ENCODE measurements at regions not wholly inside any gene's neighbourhood (a gene's known extent, or its start where the extent isn't known, plus 50 kb on each side); places are given as distances from the start of the nearest gene placed in this dataset.

- peak; percentile 19 for DNase-seq
These were observed 132.3 kb downstream of the SNAPC1 start for GRCh38 chr14:61894452-61895077.

GRCh38 chr14:61897300-61897699 is 135.1 kb downstream of the SNAPC1 start:
- no peak for DNase-seq

DNA sequence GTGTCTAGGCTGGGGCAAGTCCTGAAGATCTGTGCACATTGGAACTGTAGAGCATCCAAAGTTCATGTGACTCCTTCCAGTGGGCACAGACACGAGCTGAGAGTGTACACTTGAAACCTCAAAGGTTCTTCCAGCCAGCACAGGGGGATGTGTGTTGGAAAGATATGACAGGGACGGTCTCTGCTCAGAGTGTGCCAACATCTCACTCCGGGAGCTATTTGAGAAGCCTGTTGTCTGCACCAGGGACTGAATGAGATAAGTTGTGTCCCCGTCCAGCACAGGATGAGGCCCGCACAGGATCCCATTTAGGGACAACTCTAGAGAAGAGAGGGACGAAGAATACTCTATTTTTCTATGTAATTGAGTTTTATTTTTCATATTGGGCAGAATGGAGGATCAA is 136.3 kb downstream of the SNAPC1 start:
- no peak for DNase-seq

- DNase-seq = no peak
These were observed 137.3 kb downstream of the SNAPC1 start for GRCh38 chr14:61899497-61899896.

- DNase-seq = no peak
These were observed 142.7 kb downstream of the SNAPC1 start for GRCh38 chr14:61904946-61905345.

DNA sequence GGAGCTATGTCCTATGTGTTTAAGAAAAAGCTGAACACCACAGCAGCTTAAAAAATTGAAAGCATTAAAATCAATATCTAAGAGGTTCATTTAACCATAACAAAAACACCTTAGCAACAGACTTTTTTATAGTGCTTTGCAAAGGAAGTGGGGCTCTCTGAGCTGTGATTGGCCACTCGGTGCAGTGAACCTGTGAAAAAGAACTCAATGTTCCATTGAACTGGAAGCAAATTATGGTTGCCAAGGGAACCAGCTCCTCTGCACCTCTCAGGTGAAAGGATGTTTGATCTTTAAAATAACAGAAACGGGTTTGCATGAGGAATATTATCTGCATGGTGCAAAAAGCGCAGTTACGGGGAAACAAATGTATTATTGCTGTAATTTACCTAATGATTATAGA is 149.4 kb downstream of the SNAPC1 start:
- DNase-seq = no peak

DNA sequence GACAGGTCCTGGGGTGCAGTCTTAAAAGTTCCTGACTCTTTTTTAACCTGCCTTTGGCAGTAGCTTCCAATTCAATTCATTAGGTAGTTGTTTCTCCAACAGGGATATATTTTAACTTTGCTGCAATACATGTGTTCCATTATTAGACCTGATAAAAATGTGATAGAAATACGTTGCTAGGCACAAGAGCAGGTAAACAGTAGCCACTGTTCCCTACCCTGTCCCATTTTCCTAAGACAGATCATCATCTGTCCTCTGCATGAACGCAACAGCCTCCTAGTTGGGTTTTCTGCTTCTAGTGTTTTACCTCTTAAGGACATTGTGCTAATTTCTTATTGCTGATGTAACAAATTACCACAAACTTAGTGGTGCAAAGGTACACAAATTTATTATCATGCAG is 156.8 kb downstream of the SNAPC1 start:
- no peak for DNase-seq

- no peak for DNase-seq
These were observed 161.1 kb downstream of the SNAPC1 start for GRCh38 chr14:61923348-61923747.

DNA sequence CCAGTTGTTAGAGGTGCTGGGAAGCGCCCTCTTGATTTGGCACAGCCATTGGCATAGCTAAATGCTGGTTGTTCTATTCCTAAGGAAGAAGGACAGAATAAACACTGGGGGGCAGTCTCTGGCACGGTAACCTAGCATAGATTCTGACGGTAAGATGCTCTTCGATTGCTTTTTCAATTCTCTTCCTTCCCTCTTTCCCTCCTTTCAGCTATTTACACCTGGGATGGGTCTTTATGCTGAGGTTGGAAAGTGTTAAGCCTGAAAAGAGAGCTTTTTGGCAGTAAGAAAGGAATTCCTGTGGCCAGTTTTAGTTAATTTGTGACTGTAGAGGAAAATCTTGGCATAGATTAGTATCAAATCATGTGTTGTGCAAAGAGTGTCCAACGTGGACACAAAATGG is 162.8 kb downstream of the SNAPC1 start:
- DNase-seq = no peak

DNA sequence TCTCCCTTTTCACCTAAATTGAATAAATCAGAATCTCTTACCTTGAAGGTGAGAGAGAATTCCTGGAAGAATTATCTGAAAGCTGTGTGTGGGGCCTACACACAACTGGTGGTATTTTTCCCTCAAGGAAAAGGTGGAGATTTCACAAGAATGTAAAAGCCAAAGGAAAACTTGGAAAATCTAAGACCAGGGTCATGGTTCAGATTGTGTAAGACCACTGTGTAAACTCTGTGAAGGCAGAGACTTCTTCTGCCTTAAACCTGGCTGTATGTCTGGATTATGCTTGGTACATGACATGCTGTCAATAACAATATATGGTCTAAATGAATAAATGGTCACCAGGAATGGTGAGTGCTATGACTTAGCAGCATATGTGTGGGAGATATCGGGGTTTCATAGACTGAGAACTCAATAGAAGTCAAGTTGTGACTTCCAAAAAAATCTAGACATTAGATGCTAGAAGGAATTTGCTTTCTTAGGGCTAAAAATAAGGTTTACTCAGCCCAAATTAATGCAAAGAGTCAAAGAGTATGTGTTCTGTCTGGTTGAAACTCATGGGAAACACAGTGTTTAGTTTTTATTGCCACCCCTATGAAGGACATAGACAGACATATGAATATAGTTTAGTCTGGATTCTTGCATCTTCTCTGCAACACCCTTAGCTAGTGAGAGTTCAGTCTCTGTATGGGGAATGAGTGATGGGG is 163.7 kb downstream of the SNAPC1 start:
- DNase-seq = no peak

GRCh38 chr14:61927060-61927459 is 164.8 kb downstream of the SNAPC1 start:
- no peak for DNase-seq

GRCh38 chr14:61927520-61927919 is 165.3 kb downstream of the SNAPC1 start:
- DNase-seq = no peak

- DNase-seq = no peak
These were observed 166.1 kb downstream of the SNAPC1 start for GRCh38 chr14:61928300-61928699.

GRCh38 chr14:61928701-61929100 is 166.5 kb downstream of the SNAPC1 start:
- no peak for DNase-seq

- no peak for DNase-seq
These were observed 167.4 kb downstream of the SNAPC1 start for GRCh38 chr14:61929651-61930050.

GRCh38 chr14:61930101-61930857 is 168.1 kb downstream of the SNAPC1 start:
- no peak for DNase-seq

- no peak for DNase-seq
These were observed 170.8 kb downstream of the SNAPC1 start for GRCh38 chr14:61932974-61933373.

DNA sequence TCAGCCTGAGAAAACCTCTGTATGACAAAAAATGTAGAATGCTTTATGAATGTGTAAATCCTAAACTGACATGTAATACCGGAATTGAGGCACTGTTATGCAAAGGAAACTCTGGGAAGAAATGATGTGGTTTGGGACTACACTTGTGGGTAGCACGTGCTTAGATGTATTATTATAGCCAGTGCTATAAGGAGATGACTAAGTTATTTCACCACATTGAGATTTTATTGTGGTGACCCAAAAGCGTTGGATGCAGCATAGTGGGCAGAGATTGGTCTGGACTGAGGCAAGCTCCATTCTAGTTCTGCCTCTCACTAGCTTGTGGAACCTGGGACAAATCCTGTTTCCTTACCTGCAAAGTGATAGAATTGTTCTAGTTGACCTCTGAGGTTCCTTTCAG is 172.2 kb downstream of the SNAPC1 start:
- no peak for DNase-seq

GRCh38 chr14:61939776-61940175 is 177.6 kb downstream of the SNAPC1 start:
- no peak for DNase-seq

- no peak for DNase-seq
These were observed 178.6 kb downstream of the SNAPC1 start for GRCh38 chr14:61940666-61941420.

DNA sequence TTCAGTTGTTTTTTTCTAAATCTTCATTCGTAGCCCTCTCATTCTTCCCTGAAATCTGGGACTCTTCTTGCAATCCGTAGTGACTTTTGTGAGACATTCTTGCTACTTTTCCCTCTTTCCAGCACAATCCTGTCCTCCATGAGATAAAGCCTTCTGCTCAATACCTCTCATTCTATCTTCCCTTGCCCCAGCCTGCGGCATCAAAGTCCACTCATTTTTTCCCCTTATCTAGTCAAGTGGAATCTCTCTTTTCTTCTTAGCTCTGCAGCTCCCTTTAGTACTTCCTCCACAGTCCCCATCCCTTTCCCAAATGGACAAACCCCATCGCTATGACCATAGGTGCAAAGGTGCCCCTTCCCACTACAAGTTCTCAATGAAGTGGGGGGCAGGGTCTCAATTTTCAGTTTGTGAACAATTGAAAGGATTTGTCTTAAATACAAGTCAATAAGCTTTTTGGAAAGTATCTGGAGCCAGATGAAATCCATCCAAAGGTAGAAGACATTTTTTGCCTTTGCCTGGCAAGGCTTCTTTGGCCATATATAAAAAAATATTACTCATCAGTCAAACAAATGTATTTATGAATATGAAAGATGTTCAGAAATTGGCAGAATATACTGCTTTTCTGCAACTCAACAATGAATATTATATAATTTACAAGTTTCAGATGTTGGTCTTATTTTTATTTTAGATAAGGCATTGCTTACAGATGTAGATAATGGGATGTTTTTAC is 179.4 kb downstream of the SNAPC1 start:
- no peak for DNase-seq

- DNase-seq = no peak
These were observed 186.2 kb downstream of the SNAPC1 start for GRCh38 chr14:61948376-61948775.

GRCh38 chr14:61950340-61950739 is 188.1 kb downstream of the SNAPC1 start:
- DNase-seq = no peak
